T-helper 2 cell treated with Interferon-gamma antibody and Interleukin-4, amounts not matched to agents 5 μg/mL and 100 μg/mL, for 36 hours (primary cell): ENCODE measurements at regions not wholly inside any gene's neighbourhood (a gene's known extent, or its start where the extent isn't known, plus 50 kb on each side); places are given as distances from the start of the nearest gene placed in this dataset.
"Not testable (repeated sequence)": the region's sequence is repeated elsewhere in the genome, so short reads cannot be mapped to it uniquely, and the experiment has no call there.

ENCODE experiments used
- DNase-seq: peaks from one replicate; pipeline ENCODE4 v3.0.0; 2021; ENCODE audit warnings: low spot score
- H3K27ac Mint-ChIP-seq: one replicate; pipeline ENCODE4 v1.8.0; 2021; ENCODE audit warnings: mild to moderate bottlenecking, mixed read lengths
- H3K27me3 Mint-ChIP-seq: one replicate; pipeline ENCODE4 v1.8.0; 2021; ENCODE audit warnings: low read depth, mixed read lengths
- H3K36me3 Mint-ChIP-seq: one replicate; pipeline ENCODE4 v1.8.0; 2021; ENCODE audit warnings: low read depth, mixed read lengths
- H3K4me1 Mint-ChIP-seq: one replicate; pipeline ENCODE4 v1.8.0; 2021; ENCODE audit warnings: low read depth, mixed read lengths
- H3K4me3 Mint-ChIP-seq: one replicate; pipeline ENCODE4 v1.8.0; 2022; ENCODE audit warnings: mild to moderate bottlenecking, moderate library complexity, mixed read lengths
- H3K9me3 Mint-ChIP-seq: one replicate; pipeline ENCODE4 v1.8.0; 2021; ENCODE audit warnings: mixed read lengths

DNA sequence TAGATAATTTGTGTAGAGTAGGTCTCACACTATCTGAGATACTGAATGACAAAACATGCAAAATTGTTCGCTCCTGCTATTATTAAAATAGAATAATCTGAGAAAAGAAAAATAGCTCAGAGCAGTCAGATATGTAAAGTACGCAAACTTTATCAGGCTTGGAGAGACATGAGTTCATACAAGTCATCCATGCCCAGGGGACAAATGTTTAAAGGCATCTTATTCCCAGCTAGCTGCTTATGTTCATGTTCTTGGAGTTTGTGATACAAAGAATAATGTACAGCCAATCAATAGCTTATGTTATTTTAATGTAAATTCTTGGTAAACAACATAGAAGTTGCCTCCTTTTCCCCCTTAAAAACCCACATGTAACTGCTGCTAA lies 69.4 kb upstream of the USP25 start:
- H3K27ac Mint-ChIP-seq: no peak overlapping the region
- DNase-seq: no peak
- H3K36me3 Mint-ChIP-seq: no peaks in the 10 kb centered on the region
- H3K27me3 Mint-ChIP-seq: peaks cover 2% of the 10 kb centered on the region
- no peaks in the 10 kb centered on the region for H3K4me1 Mint-ChIP-seq
- H3K9me3 Mint-ChIP-seq: no peaks in the 10 kb centered on the region
- no peak overlapping the region for H3K4me3 Mint-ChIP-seq

DNA sequence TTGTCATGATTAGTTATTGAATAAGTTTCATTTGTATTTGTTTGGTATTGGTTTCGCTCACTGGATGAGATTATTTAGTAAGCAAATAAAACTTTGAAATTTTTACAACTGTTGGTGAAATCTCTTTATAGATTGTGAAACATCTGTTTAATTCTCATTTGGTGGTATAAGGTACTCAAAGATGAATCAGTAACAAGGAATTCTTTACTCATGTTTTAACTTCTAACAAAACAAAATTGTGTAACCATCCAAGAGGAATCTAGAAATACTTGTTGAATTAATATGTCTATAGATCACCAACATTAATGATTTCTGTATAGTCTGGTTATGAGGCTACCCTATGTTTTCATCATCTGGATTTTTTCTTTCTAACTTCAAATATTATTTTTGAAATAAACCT lies 62.8 kb upstream of the USP25 start:
- Mint-ChIP-seq H3K9me3 (no peaks in the 10 kb centered on the region), H3K27me3 (no peaks in the 10 kb centered on the region), H3K36me3 (no peaks in the 10 kb centered on the region), H3K4me1 (no peaks in the 10 kb centered on the region), H3K4me3 (no peak overlapping the region), H3K27ac (no peak overlapping the region)
- DNase-seq: no peak

DNA sequence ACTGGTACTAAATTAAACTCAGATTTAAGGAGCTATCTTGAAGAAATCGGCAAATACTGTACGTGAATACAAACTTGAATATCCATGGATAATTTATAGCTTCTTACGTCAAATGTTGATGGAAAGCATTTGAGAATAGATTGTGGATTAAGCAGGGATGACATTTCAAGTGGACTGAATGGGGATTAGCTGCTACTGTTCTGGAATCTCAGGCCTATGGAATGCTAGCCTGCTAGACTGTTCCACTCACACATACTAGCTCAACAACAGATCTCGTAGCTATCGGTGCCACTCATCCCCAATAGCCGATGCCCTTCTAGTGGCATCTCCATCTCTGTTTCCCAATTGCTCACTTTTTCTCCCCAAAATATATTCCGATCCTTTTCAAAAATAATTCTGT lies 62.0 kb upstream of the USP25 start:
- no peaks in the 10 kb centered on the region for H3K9me3 Mint-ChIP-seq
- no peaks in the 10 kb centered on the region for H3K27me3 Mint-ChIP-seq
- no peaks in the 10 kb centered on the region for H3K36me3 Mint-ChIP-seq
- H3K27ac Mint-ChIP-seq: no peak overlapping the region
- no peaks in the 10 kb centered on the region for H3K4me1 Mint-ChIP-seq
- H3K4me3 Mint-ChIP-seq: no peak overlapping the region
- DNase-seq: no peak

DNA sequence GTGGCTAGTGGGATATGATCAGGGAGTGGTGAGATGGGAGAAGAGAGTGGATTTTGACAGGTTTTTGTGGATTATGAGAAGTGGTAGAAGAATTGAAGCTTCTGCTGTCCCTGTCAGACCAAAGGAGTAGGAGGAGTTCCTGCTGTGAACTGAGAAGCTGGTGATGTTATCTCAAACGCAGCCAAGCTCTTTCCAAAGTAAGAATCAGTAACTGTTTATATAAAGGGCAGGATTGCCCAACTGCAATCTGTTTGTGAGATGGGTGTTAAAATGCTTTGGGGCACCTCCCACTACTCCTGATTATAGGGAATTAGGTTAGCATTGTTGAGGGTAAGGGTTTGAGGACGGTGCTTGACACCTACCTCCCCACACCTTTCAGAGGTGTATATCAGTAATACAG lies 60.5 kb upstream of the USP25 start:
- no peaks in the 10 kb centered on the region for H3K36me3 Mint-ChIP-seq
- no peaks in the 10 kb centered on the region for H3K4me1 Mint-ChIP-seq
- H3K4me3 Mint-ChIP-seq: no peak overlapping the region
- H3K9me3 Mint-ChIP-seq: no peaks in the 10 kb centered on the region
- H3K27ac Mint-ChIP-seq: no peak overlapping the region
- no peaks in the 10 kb centered on the region for H3K27me3 Mint-ChIP-seq
- no peak for DNase-seq

DNA sequence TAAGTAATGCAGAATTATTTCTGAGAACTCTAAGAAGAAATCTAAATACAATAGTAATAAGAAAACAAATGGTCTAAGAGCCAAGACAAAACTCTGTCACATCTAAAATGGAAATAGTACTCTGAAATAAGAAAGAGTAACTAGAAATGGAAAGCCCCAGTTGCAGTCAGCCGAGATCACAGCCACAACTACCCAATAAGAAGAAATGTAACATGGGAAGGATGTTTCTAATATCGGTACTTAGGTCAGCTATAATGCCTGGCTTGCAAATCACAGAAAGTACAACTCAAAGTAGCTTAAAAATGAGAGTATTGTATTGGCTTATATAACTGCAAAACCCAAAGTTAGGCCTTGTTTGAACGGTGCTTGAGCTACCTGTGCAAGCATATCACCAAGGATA lies 58.6 kb upstream of the USP25 start:
- no peak for DNase-seq

DNA sequence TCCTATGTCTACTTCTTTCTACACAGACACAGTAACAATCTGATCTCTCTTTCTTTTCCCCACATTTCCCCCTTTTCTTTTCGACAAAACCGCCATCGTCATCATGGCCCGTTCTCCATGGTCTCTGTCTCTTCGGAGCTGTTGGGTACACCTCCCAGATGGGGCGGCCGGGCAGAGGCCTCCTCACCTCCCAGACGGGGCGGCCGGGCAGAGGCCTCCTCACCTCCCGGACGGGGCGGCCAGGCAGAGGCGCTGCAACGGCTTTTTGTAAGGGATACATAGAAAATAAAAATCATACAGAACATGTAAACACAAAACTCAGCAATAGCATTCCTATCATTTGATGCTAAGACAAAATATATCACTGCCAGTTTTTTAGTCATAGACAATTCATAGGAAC lies 57.2 kb upstream of the USP25 start:
- H3K27me3 Mint-ChIP-seq: not testable (repeated sequence)

More for the DNA sequence above, 58.6 kb upstream of the USP25 start:
- no peaks in the 10 kb centered on the region for H3K36me3 Mint-ChIP-seq
- no peak overlapping the region for H3K27ac Mint-ChIP-seq
- H3K4me3 Mint-ChIP-seq: no peak overlapping the region
- no peaks in the 10 kb centered on the region for H3K9me3 Mint-ChIP-seq
- no peaks in the 10 kb centered on the region for H3K27me3 Mint-ChIP-seq
- H3K4me1 Mint-ChIP-seq: no peaks in the 10 kb centered on the region

DNA sequence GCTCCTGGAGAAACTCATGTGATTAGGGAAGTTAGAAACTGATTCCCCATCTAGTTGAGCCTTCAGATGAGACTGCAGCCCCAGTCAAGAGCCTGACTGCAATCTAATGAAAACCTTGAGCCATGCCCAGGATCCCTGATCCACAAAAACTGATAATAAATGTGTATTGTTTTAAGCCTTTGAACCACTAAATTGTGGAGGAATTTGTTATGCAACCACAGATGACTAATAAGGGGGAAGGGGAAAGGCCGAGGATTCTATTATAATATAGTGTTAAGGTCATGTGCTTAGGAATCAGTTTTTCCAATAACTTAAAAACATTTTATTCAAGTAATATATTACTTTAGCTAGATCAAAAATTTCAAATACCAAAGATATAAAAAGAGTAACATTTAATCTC lies 52.8 kb upstream of the USP25 start:
- Mint-ChIP-seq H3K9me3 (no peaks in the 10 kb centered on the region), H3K4me3 (no peak overlapping the region), H3K27ac (no peak overlapping the region), H3K36me3 (no peaks in the 10 kb centered on the region), H3K4me1 (no peaks in the 10 kb centered on the region), H3K27me3 (peaks cover 2% of the 10 kb centered on the region)
- no peak for DNase-seq

More for the DNA sequence above, 57.2 kb upstream of the USP25 start:
- H3K36me3 Mint-ChIP-seq, H3K4me1 Mint-ChIP-seq, DNase-seq, H3K9me3 Mint-ChIP-seq, H3K4me3 Mint-ChIP-seq, H3K27ac Mint-ChIP-seq: not testable (repeated sequence)

DNA sequence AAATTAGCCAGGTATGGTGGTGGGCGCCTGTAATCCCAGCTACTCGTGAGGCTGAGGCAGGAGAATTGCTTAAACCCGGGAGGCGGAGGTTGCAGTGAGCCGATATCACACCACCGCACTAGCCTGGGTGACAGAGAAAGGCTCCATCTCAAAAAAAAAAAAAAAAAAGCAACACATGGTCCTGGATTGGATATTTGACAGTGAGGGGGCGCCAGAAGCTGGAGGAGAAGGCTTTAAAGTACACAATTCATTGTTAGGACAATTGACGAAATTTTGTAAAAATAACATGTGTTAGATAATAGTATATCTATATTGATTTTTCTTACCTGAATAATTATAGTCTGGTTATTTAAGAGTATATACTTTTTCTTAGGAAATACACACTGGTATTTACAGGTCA lies 50.2 kb upstream of the USP25 start:
- H3K27me3 Mint-ChIP-seq: peaks cover 2% of the 10 kb centered on the region
- no peaks in the 10 kb centered on the region for H3K9me3 Mint-ChIP-seq
- H3K4me3 Mint-ChIP-seq: no peak overlapping the region
- DNase-seq: no peak
- peaks cover 5% of the 10 kb centered on the region for H3K4me1 Mint-ChIP-seq
- no peak overlapping the region for H3K27ac Mint-ChIP-seq
- H3K36me3 Mint-ChIP-seq: no peaks in the 10 kb centered on the region
